Smooth muscle cell (in vitro differentiated cells): ENCODE measurements at regions not wholly inside any gene's neighbourhood (a gene's known extent, or its start where the extent isn't known, plus 50 kb on each side); places are given as distances from the start of the nearest gene placed in this dataset.

ENCODE experiments used
- DNase-seq: peaks from one replicate; lab custom pipeline; 2025; ENCODE audit not compliant: unreplicated experiment; lab: John Stamatoyannopoulos, UW
- H2AFZ ChIP-seq: fragments of 200-600 bp; sonication (generic); 2 replicates; pipeline ENCODE4 v1.6.0; 2016; ENCODE audit warnings: antibody characterized with exemption, low read depth, mild to moderate bottlenecking
- H3F3A ChIP-seq: fragments of 200-600 bp; sonication (generic); 2 replicates; pipeline ENCODE4 v1.6.0; 2017; ENCODE audit warnings: antibody characterized with exemption, low read depth
- H3K27ac ChIP-seq: fragments of 200-600 bp; sonication (generic); 2 replicates; pipeline ENCODE4 v1.5.1; 2016; ENCODE audit warnings: low read depth, mild to moderate bottlenecking
- H3K27me3 ChIP-seq: fragments of 200-600 bp; sonication (generic); 2 replicates; pipeline ENCODE4 v1.6.1; 2016; ENCODE audit warnings: low read depth, mild to moderate bottlenecking
- H3K36me3 ChIP-seq: fragments of 200-600 bp; sonication (generic); 2 replicates; pipeline ENCODE4 v1.5.1; 2016; ENCODE audit warnings: low read depth
- H3K4me1 ChIP-seq: fragments of 200-600 bp; sonication (generic); 2 replicates; pipeline ENCODE4 v1.5.1; 2016; ENCODE audit warnings: low read depth
- H3K4me2 ChIP-seq: fragments of 200-600 bp; sonication (generic); 2 replicates; pipeline ENCODE4 v1.6.0; 2016; ENCODE audit warnings: mild to moderate bottlenecking
- H3K4me3 ChIP-seq: fragments of 200-600 bp; sonication (generic); 2 replicates; pipeline ENCODE4 v1.5.1; 2016; ENCODE audit warnings: mild to moderate bottlenecking
- H3K79me2 ChIP-seq: fragments of 200-600 bp; sonication (generic); 2 replicates; pipeline ENCODE4 v1.6.0; 2016; ENCODE audit warnings: low read depth, mild to moderate bottlenecking
- H3K9ac ChIP-seq: fragments of 200-600 bp; sonication (generic); 2 replicates; pipeline ENCODE4 v1.6.0; 2016; ENCODE audit warnings: low read depth
- H3K9me3 ChIP-seq: fragments of 200-600 bp; sonication (generic); replicated peaks from 2 replicates; pipeline ENCODE4 v1.5.1; 2016; ENCODE audit warnings: low read depth
- H4K20me1 ChIP-seq: fragments of 200-600 bp; sonication (generic); 2 replicates; pipeline ENCODE4 v1.6.0; 2016; ENCODE audit warnings: low read depth
- WGBS: methylation state at CpG from one replicate; pipeline ENCODE4 v1.1.7; 2016; ENCODE audit warnings: low lambda C conversion rate; 5-methylcytosine and 5-hydroxymethylcytosine counted together
- TF ChIP-seq, protein P1 (sequence below): fragments of 200-600 bp; sonication (generic); IDR thresholded peaks from 2 replicates; pipeline ENCODE4 v1.5.1; 2017; ENCODE audit warnings: borderline replicate concordance, mild to moderate bottlenecking, antibody characterized with exemption; ENCODE audit not compliant: insufficient read depth, poor library complexity, severe bottlenecking

DNA sequence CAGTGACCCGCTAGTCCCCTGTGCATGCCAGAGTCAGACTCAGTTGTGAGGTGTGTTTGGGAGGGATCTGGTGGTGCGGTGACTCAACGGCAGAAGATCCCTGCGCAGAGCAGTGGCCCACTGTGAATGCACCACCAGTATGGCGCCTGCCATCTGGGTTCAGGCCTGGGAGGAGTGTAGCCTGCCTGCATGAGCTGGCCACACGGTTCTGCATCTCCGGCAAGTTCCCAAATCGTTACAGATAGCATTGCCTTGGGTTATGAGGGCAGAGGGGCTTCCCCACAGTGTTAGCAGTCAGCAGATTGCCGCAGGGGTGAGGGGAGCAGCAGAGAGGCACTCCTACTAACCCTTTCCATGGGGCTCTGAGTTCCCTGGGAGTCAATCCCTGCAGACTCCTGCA, 629.6 kb downstream of the TLL1 start:
- no peak for DNase-seq
- Histone ChIP-seq H2AFZ (no peak overlapping the region), H3K27me3 (no peaks in the 10 kb centered on the region), H3F3A (no peaks in the 10 kb centered on the region), H3K79me2 (no peaks in the 10 kb centered on the region), H3K4me2 (no peak overlapping the region), H4K20me1 (no peaks in the 10 kb centered on the region), H3K9ac (no peak overlapping the region), H3K4me1 (no peaks in the 10 kb centered on the region), H3K9me3 (no peaks in the 10 kb centered on the region), H3K4me3 (no peak overlapping the region), H3K27ac (no peak overlapping the region), H3K36me3 (no peaks in the 10 kb centered on the region)
- WGBS: 85% methylated on average over 9 of the region's 9 CpGs
- TF ChIP-seq, protein P1, sequence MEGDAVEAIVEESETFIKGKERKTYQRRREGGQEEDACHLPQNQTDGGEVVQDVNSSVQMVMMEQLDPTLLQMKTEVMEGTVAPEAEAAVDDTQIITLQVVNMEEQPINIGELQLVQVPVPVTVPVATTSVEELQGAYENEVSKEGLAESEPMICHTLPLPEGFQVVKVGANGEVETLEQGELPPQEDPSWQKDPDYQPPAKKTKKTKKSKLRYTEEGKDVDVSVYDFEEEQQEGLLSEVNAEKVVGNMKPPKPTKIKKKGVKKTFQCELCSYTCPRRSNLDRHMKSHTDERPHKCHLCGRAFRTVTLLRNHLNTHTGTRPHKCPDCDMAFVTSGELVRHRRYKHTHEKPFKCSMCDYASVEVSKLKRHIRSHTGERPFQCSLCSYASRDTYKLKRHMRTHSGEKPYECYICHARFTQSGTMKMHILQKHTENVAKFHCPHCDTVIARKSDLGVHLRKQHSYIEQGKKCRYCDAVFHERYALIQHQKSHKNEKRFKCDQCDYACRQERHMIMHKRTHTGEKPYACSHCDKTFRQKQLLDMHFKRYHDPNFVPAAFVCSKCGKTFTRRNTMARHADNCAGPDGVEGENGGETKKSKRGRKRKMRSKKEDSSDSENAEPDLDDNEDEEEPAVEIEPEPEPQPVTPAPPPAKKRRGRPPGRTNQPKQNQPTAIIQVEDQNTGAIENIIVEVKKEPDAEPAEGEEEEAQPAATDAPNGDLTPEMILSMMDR: no peak

DNA sequence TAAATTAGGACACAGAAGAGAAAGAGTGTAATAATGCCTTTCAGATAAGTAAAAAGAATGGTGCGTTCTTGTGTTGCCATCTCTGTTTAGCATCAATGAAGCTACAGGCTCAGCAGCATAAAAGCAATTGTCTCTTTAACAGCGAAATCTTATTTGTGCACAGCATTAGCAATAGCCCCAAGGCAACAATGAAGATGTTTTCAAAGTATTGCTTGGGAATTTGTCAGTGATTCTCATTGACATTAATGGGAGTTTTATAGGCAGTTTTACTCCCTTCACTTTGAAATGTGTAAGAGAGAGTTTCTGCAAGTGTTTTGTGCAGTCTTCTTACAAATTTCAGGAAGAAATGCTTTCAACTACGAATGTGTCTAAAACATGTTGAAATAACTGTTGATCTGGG, 633.0 kb downstream of the TLL1 start:
- DNase-seq: no peak
- H3K4me2 ChIP-seq: no peak overlapping the region
- no peak overlapping the region for H3K4me3 ChIP-seq
- H3K27ac ChIP-seq: no peak overlapping the region
- no peaks in the 10 kb centered on the region for H4K20me1 ChIP-seq
- H3K79me2 ChIP-seq: no peaks in the 10 kb centered on the region
- no peak overlapping the region for H3K9ac ChIP-seq
- no peaks in the 10 kb centered on the region for H3K27me3 ChIP-seq
- no peak overlapping the region for H2AFZ ChIP-seq
- H3K36me3 ChIP-seq: no peaks in the 10 kb centered on the region
- WGBS: 69% methylated on average over 3 of the region's 3 CpGs
- no peaks in the 10 kb centered on the region for H3K9me3 ChIP-seq
- no peaks in the 10 kb centered on the region for H3F3A ChIP-seq
- TF ChIP-seq, protein P1: no peak
- no peaks in the 10 kb centered on the region for H3K4me1 ChIP-seq

DNA sequence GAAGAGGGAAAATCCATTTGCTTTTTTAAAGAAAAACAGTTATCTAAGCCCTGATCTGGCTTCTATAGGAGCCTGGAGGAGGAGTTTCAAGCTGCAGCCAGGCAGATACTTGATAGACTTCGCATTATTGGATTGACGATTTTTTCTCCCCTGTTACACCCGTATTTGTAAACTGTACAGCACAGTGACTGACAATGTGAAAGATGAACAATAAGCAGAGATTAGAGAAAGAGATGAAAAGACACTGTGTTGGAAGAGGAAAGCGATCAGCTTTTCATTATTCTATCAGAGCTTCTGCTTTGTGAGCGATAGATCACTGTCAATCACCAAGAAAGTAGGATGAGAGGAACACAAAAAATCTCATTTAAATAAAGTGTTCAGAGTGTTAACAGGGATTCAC, 639.2 kb downstream of the TLL1 start:
- H3K4me1 ChIP-seq: no peaks in the 10 kb centered on the region
- H3K27me3 ChIP-seq: no peaks in the 10 kb centered on the region
- TF ChIP-seq, protein P1: no peak
- H3K36me3 ChIP-seq: no peaks in the 10 kb centered on the region
- H3K79me2 ChIP-seq: no peaks in the 10 kb centered on the region
- whole genome bisulfite sequencing: 90% methylated on average over 5 of the region's 5 CpGs
- no peaks in the 10 kb centered on the region for H4K20me1 ChIP-seq
- no peak overlapping the region for H3K9ac ChIP-seq
- no peaks in the 10 kb centered on the region for H3F3A ChIP-seq
- no peaks in the 10 kb centered on the region for H3K9me3 ChIP-seq
- no peak overlapping the region for H3K4me2 ChIP-seq
- H3K4me3 ChIP-seq: no peak overlapping the region
- no peak for DNase-seq
- H3K27ac ChIP-seq: no peak overlapping the region
- no peak overlapping the region for H2AFZ ChIP-seq

DNA sequence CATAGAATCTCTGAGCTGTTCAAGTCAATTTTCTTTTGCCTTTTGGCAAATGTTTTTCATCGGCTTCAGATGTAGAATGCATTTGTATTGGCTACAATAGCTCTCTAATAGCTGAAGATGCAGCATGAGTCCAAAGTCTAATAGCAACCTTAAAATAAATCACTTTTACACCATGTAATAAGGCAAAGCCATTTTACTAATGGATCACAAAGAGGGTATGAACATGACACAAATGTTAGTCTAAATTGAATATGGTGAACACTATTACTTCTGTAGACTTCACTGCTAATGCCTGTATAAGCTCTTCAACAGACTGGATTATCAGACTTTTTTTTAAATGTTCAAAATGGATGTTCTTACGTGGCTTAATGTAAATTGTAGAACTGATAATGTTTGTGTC, 645.3 kb downstream of the TLL1 start:
- Histone ChIP-seq H3K79me2 (no peaks in the 10 kb centered on the region), H3K9ac (no peak overlapping the region), H3K4me2 (no peak overlapping the region), H3K36me3 (no peaks in the 10 kb centered on the region), H4K20me1 (no peaks in the 10 kb centered on the region), H3K27ac (no peak overlapping the region), H2AFZ (no peak overlapping the region), H3K4me3 (no peak overlapping the region), H3F3A (no peaks in the 10 kb centered on the region), H3K4me1 (no peaks in the 10 kb centered on the region), H3K9me3 (no peaks in the 10 kb centered on the region), H3K27me3 (no peaks in the 10 kb centered on the region)
- DNase-seq: no peak
- WGBS: 82% methylated on average over 2 of the region's 2 CpGs
- TF ChIP-seq, protein P1: no peak
